DND-41 (cell line): ENCODE measurements at regions not wholly inside any gene's neighbourhood (a gene's known extent, or its start where the extent isn't known, plus 50 kb on each side); places are given as distances from the start of the nearest gene placed in this dataset.
"Not testable (repeated sequence)": the region's sequence is repeated elsewhere in the genome, so short reads cannot be mapped to it uniquely, and the experiment has no call there.

ENCODE experiments used
- ATAC-seq: fragments of 200-7000 bp; cut with Tn5 transposase; 3 replicates; pipeline ENCODE4 v1.9.1; 2021; ENCODE audit warnings: low read depth; ENCODE audit not compliant: insufficient read depth
- DNase-seq: peaks from one replicate; pipeline ENCODE4 v3.0.0-alpha.2; 2020
- H2AFZ ChIP-seq: 2 replicates; pipeline ENCODE4 v1.6.0; 2012; ENCODE audit warnings: low read depth, low read length
- H3K27ac ChIP-seq: 2 replicates; pipeline ENCODE4 v1.5.1; 2012; ENCODE audit warnings: low read length, inconsistent platforms
- H3K27me3 ChIP-seq: fragments of 200-600 bp; sonication (generic); 2 replicates; pipeline ENCODE4 v1.6.0; 2012; ENCODE audit warnings: low read length, mild to moderate bottlenecking, inconsistent platforms; ENCODE audit not compliant: insufficient read depth, poor library complexity
- H3K36me3 ChIP-seq: 2 replicates; pipeline ENCODE4 v1.5.1; 2012; ENCODE audit warnings: low read length, inconsistent platforms; ENCODE audit not compliant: insufficient read depth
- H3K4me1 ChIP-seq: 2 replicates; pipeline ENCODE4 v1.5.1; 2012; ENCODE audit warnings: mild to moderate bottlenecking, low read length; ENCODE audit not compliant: insufficient read depth
- H3K4me2 ChIP-seq: 2 replicates; pipeline ENCODE4 v1.6.0; 2012; ENCODE audit warnings: mild to moderate bottlenecking, moderate library complexity, low read length, inconsistent platforms; ENCODE audit not compliant: insufficient read depth
- H3K4me3 ChIP-seq, 2 experiments: fragments of 200-600 bp in 1 of 2; shearing (Covaris generic) in 1 of 2; 2 replicates each; pipeline ENCODE4 v1.5.1; 2012 to 2016; ENCODE audit warnings: inconsistent platforms in 2 of 2, low read length in 2 of 2, mild to moderate bottlenecking in 2 of 2, low read depth in 1 of 2, moderate library complexity in 1 of 2
- H3K79me2 ChIP-seq: 2 replicates; pipeline ENCODE4 v1.6.0; 2012; ENCODE audit warnings: low read length, inconsistent platforms; ENCODE audit not compliant: insufficient read depth
- H3K9ac ChIP-seq: 2 replicates; pipeline ENCODE4 v1.6.0; 2012; ENCODE audit warnings: low read depth, mild to moderate bottlenecking, inconsistent platforms, low read length, moderate library complexity
- H3K9me3 ChIP-seq: 2 replicates; pipeline ENCODE4 v1.5.1; 2012; ENCODE audit warnings: low read length, moderate library complexity, mild to moderate bottlenecking, inconsistent platforms; ENCODE audit not compliant: insufficient read depth, severe bottlenecking
- H4K20me1 ChIP-seq: 2 replicates; pipeline ENCODE4 v1.6.0; 2012; ENCODE audit warnings: low read length; ENCODE audit not compliant: insufficient read depth
- EZH2 ChIP-seq: IDR thresholded peaks from 3 replicates; pipeline ENCODE4 v1.6.1; 2012; ENCODE audit warnings: borderline replicate concordance, low read depth, mild to moderate bottlenecking, moderate library complexity, low read length, inconsistent platforms; ENCODE audit not compliant: severe bottlenecking
- TF ChIP-seq, protein P1 (sequence below): IDR thresholded peaks from 2 replicates; pipeline ENCODE4 v1.5.1; 2012; ENCODE audit warnings: borderline replicate concordance, low read length, moderate library complexity, mild to moderate bottlenecking; ENCODE audit not compliant: poor library complexity, severe bottlenecking; ENCODE audit errors: extremely low read depth

DNA sequence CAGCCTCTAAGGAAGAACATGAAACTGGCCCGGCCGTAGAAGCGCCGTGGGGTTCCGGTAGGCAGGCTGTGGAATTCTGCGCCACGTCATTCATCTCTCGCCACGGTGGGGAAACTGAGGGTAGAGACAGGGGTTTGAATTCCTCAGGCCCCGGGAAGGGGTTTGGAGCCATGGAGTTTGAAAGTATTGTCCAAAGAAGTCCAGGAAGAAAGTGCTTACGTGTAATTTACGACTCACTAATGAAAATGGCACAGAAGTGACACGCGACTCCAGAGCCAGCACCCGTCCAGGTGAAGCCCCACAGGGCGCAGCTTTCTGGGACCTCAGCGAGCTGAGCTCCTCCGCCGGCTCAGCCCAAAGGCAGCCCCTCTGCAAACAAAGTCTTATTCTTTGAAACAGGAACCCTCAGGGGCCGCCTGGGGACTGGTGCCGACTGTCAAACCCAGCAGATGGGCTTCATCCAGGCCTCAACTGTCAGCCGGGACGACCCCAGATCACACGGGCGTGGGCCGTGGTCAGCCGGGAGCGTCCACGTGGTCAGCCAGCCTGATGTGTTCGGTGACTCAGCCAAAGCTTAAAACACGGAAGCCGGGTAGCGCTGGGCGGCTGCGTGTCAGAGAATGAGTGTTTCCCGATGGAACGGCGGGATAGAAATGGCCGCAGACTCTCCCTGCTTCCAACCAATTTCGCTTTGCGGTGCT is 200.0 kb downstream of the LAT start:
- not testable (repeated sequence) for DNase-seq, H3K36me3 ChIP-seq, H3K4me3 ChIP-seq, H2AFZ ChIP-seq, H3K27me3 ChIP-seq, H4K20me1 ChIP-seq, H3K9me3 ChIP-seq, H3K4me2 ChIP-seq, H3K9ac ChIP-seq, H3K79me2 ChIP-seq, ATAC-seq, H3K4me1 ChIP-seq, H3K27ac ChIP-seq

DNA sequence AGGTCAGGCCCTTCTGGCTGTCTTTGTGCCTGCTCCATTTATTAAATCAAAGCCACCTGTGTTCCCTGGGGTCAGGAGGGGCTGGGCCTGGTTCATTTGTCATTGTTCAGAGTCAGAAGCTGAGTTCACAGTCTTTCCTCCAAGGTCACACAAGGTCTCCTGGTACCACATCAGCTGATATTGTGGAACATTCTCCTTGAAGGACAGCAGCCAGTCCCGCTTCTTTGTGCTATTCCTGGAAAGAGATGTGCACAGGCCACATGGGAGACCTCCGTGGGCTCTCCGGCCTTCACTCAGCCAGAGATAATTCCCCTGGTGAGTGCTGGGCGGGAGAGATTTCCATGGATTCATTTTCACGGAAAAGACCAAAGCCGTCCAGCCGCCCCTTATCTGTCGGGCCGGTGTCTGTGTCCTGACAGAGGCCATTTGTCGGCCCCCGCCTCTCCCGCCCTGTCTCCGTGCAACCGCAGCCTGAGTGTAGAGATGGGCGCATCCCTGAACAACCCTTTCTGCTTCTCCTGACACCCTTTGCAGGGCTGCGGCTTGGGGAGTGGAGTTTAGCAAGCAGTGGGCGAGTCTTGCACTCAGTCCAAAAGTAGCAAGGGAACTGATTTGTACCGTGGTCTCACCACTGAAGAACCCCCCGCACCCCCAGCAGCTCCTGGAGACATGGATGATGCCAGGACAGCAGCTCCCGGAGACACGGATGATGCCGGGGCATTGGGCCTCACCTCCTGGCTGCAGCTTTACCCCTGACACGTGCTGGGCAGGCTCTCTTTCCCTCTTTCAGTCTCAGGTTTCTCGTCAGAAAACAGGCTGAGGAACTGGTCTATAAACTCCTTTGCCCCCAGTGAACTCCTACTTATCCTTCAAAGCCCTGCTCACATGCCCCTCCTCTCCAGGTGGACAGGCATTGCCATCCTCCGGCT is 198.4 kb downstream of the LAT start:
- H3K4me1 ChIP-seq, DNase-seq, H3K27me3 ChIP-seq, H3K9me3 ChIP-seq, H2AFZ ChIP-seq, H3K36me3 ChIP-seq, H4K20me1 ChIP-seq, H3K4me2 ChIP-seq, H3K79me2 ChIP-seq, H3K4me3 ChIP-seq, H3K27ac ChIP-seq, ATAC-seq, H3K9ac ChIP-seq: not testable (repeated sequence)

DNA sequence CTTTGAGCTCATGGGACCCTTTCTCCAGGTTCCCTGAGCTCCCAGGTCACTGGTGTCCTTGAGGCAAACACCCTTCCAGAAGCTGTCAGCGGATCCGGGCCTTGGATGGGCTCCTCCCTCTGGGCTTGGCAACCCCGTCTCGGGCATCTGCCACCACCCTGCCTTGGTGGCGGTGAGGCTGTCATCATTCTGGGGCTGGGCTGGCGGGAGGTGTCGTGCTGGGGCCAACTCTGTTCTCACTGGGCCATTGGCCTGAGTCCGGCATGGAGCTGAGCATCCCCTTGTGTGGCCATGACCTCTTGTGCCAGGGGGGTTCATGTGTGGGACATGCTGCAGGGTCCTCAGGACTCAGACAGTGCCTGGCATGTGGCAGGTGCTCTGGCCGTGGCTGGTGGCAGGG is 197.6 kb downstream of the LAT start:
- H3K36me3 ChIP-seq: no peaks in the 10 kb centered on the region
- H3K4me2 ChIP-seq: no peak overlapping the region
- H3K4me1 ChIP-seq: no peaks in the 10 kb centered on the region
- no peak overlapping the region for H2AFZ ChIP-seq
- no peak overlapping the region for H3K9ac ChIP-seq
- no peak overlapping the region for H3K27ac ChIP-seq
- H4K20me1 ChIP-seq: no peaks in the 10 kb centered on the region
- no peaks in the 10 kb centered on the region for H3K9me3 ChIP-seq
- DNase-seq (no peak), ATAC-seq (no peak)
- TF ChIP-seq EZH2: no peak
- TF ChIP-seq, protein P1, sequence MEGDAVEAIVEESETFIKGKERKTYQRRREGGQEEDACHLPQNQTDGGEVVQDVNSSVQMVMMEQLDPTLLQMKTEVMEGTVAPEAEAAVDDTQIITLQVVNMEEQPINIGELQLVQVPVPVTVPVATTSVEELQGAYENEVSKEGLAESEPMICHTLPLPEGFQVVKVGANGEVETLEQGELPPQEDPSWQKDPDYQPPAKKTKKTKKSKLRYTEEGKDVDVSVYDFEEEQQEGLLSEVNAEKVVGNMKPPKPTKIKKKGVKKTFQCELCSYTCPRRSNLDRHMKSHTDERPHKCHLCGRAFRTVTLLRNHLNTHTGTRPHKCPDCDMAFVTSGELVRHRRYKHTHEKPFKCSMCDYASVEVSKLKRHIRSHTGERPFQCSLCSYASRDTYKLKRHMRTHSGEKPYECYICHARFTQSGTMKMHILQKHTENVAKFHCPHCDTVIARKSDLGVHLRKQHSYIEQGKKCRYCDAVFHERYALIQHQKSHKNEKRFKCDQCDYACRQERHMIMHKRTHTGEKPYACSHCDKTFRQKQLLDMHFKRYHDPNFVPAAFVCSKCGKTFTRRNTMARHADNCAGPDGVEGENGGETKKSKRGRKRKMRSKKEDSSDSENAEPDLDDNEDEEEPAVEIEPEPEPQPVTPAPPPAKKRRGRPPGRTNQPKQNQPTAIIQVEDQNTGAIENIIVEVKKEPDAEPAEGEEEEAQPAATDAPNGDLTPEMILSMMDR: no peak
- H3K27me3 ChIP-seq: no peaks in the 10 kb centered on the region
- H3K4me3 ChIP-seq: no peak overlapping the region
- H3K79me2 ChIP-seq: no peaks in the 10 kb centered on the region

DNA sequence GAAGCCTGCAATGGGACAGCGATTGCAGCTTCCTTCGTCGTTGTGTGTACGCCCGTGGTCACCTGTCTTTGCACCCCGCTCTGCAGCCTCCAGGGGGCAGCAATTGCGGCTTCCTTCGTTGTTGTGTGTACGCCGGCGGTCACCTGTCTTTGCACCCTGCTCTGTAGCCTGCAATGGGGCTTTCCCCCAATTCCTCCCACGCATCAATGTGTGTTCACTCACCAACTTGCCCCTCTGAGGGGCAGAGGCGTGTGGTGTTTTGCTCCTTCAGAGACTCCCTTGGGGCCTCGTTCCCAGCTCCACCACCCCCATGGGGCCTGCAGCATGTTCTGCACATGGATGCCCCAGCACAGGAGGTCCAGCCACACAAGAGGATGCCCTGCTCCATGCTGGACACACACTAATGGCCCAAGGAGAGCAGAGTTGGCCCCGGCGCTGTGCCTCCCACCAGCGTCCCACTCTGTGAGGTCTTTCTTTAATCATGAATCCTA is 197.1 kb downstream of the LAT start:
- DNase-seq, H2AFZ ChIP-seq, ATAC-seq: not testable (repeated sequence)

DNA sequence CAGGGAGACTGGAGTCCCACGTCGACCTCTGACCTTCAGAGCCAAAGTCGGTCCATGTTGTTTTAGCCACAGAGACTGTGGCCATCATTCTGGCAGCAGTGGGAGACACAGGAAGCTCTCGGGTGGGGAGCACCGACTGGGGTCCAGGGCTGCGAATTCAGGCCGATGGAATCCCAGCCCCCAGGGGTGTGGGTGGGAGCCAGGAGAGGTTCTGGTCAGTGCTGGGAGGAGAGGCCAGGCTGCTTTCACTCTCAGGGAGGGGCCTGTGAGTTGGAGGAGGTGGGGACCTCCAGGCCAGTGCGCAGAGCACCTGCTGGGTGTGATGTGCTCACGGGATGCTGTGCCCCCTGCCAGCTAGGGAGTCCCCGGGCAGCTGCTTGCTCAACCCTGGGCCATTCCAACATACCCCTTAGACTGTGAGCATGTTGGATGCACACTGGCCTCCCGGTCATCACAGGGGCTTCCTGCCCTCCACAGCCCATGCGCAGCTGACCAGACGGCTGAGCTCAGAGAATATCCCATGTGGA is 196.5 kb downstream of the LAT start:
- not testable (repeated sequence) for H3K9me3 ChIP-seq, H3K36me3 ChIP-seq, ATAC-seq

More for the DNA sequence above, 197.1 kb downstream of the LAT start:
- H3K27me3 ChIP-seq, H3K79me2 ChIP-seq, H3K4me2 ChIP-seq, H3K9me3 ChIP-seq, H3K4me1 ChIP-seq, H3K36me3 ChIP-seq, H3K4me3 ChIP-seq, H3K27ac ChIP-seq, H3K9ac ChIP-seq, H4K20me1 ChIP-seq: not testable (repeated sequence)

DNA sequence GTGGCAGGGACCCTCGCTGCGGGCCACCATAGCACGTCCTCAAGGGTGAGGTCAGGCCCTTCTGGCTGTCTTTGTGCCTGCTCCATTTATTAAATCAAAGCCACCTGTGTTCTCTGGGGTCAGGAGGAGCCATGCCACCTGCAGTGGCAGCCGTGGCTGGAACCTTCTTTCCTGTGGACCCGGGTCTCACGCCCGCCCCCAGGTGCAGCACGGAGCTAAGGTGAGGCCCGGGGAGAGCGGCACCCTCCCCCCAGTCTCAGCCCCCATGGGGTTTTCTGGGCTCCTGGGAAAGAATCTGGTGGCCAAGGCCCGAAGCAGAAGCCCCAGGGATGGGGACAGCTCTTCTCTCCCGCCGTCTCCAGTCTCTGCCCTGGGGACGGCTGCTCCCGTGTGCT is 195.4 kb downstream of the LAT start:
- ATAC-seq, H2AFZ ChIP-seq, H3K79me2 ChIP-seq, H3K4me3 ChIP-seq, DNase-seq, H3K9me3 ChIP-seq, H3K27ac ChIP-seq, H3K9ac ChIP-seq, H3K4me2 ChIP-seq, H4K20me1 ChIP-seq, H3K4me1 ChIP-seq, H3K36me3 ChIP-seq, H3K27me3 ChIP-seq: not testable (repeated sequence)

More for the DNA sequence above, 196.5 kb downstream of the LAT start:
- H4K20me1 ChIP-seq, H2AFZ ChIP-seq, H3K4me2 ChIP-seq, H3K4me3 ChIP-seq, H3K9ac ChIP-seq, DNase-seq, H3K4me1 ChIP-seq, H3K27ac ChIP-seq, H3K27me3 ChIP-seq, H3K79me2 ChIP-seq: not testable (repeated sequence)
